HEK293T (cell line): ENCODE measurements at regions not wholly inside any gene's neighbourhood (a gene's known extent, or its start where the extent isn't known, plus 50 kb on each side); places are given as distances from the start of the nearest gene placed in this dataset.

Source experiments
- ARNT ChIP-seq: fragments of 450-650 bp; IDR thresholded peaks from 2 replicates; pipeline ENCODE4 v1.6.1; 2017; ENCODE audit warnings: mild to moderate bottlenecking
- BHLHE40 ChIP-seq: fragments of 450-650 bp; IDR thresholded peaks from 2 replicates; pipeline ENCODE4 v1.6.1; 2016; ENCODE audit warnings: mild to moderate bottlenecking, moderate library complexity, borderline replicate concordance
- CTBP1 ChIP-seq: fragments of 450-650 bp; IDR thresholded peaks from 2 replicates; pipeline ENCODE4 v1.6.1; 2016; ENCODE audit warnings: borderline replicate concordance
- ELF4 ChIP-seq: fragments of 450-650 bp; IDR thresholded peaks from 2 replicates; pipeline ENCODE4 v1.6.1; 2017; ENCODE audit warnings: antibody characterized with exemption
- FOXA1 ChIP-seq: fragments of 450-650 bp; IDR thresholded peaks from 2 replicates; pipeline ENCODE4 v1.6.1; 2016; ENCODE audit warnings: mild to moderate bottlenecking
- FOXM1 ChIP-seq: fragments of 450-650 bp; IDR thresholded peaks from 2 replicates; pipeline ENCODE4 v1.6.1; 2017; ENCODE audit warnings: mild to moderate bottlenecking, borderline replicate concordance
- HDGF ChIP-seq: fragments of 450-650 bp; IDR thresholded peaks from 2 replicates; pipeline ENCODE4 v1.6.1; 2017; ENCODE audit warnings: antibody characterized with exemption, borderline replicate concordance
- L3MBTL2 ChIP-seq: fragments of 450-650 bp; conservative IDR thresholded peaks from 2 replicates; pipeline ENCODE4 v1.6.1; 2016; ENCODE audit warnings: mild to moderate bottlenecking
- NFRKB ChIP-seq: fragments of 450-650 bp; IDR thresholded peaks from 2 replicates; pipeline ENCODE4 v1.6.1; 2016; ENCODE audit warnings: mild to moderate bottlenecking, moderate library complexity
- SP1 ChIP-seq: fragments of 450-650 bp; IDR thresholded peaks from 2 replicates; pipeline ENCODE4 v1.6.1; 2017
- SUZ12 ChIP-seq: fragments of 450-650 bp; IDR thresholded peaks from 2 replicates; pipeline ENCODE4 v1.6.1; 2016; ENCODE audit warnings: mild to moderate bottlenecking
- ZNF384 ChIP-seq: fragments of 450-650 bp; IDR thresholded peaks from 2 replicates; pipeline ENCODE4 v1.6.1; 2016
- TF ChIP-seq, protein P1 (sequence below): fragments of 450-650 bp; IDR thresholded peaks from 2 replicates; pipeline ENCODE4 v1.6.1; 2016

GRCh38 chr2:194618432-194618831, 1038.6 kb upstream of the SLC39A10 start:
- TF ChIP-seq CTBP1 (no peak), L3MBTL2 (no peak), BHLHE40 (no peak), FOXM1 (no peak), ELF4 (no peak), ARNT (no peak), SUZ12 (no peak), SP1 (no peak), HDGF (no peak), FOXA1 (no peak), ZNF384 (no peak), NFRKB (no peak)
- TF ChIP-seq, protein P1, sequence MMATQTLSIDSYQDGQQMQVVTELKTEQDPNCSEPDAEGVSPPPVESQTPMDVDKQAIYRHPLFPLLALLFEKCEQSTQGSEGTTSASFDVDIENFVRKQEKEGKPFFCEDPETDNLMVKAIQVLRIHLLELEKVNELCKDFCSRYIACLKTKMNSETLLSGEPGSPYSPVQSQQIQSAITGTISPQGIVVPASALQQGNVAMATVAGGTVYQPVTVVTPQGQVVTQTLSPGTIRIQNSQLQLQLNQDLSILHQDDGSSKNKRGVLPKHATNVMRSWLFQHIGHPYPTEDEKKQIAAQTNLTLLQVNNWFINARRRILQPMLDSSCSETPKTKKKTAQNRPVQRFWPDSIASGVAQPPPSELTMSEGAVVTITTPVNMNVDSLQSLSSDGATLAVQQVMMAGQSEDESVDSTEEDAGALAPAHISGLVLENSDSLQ = no peak
